ENCODE measurements at regions not wholly inside any gene's neighbourhood (a gene's known extent, or its start where the extent isn't known, plus 50 kb on each side); places are given as distances from the start of the nearest gene placed in this dataset.
"Not testable (repeated sequence)": the region's sequence is repeated elsewhere in the genome, so short reads cannot be mapped to it uniquely, and the experiment has no call there.

GRCh38 chr3:61483997-61484396, 77.4 kb upstream of the PTPRG start:
- DNase-seq (ENCODE audit: low read depth in 2 of 2) = no peak
- H3K9me3 ChIP-seq (ENCODE audit: control insufficient read depth, insufficient read depth, low read depth, low read length) = no peaks in the 10 kb centered on the region
- H3K4me2 ChIP-seq (ENCODE audit: extremely low read depth, insufficient read depth, low read length) = no peak overlapping the region
- no peaks in the 10 kb centered on the region for H3K36me3 ChIP-seq (ENCODE audit: control insufficient read depth, insufficient read depth, low read length)
- no peaks in the 10 kb centered on the region for H3K79me2 ChIP-seq (ENCODE audit: control insufficient read depth, insufficient read depth, low read length)
- no peak overlapping the region for H2AFZ ChIP-seq (ENCODE audit: low read length)
- no peaks in the 10 kb centered on the region for H3K4me1 ChIP-seq (ENCODE audit: control insufficient read depth, extremely low read depth, insufficient read depth, low read length)
- H3K27ac ChIP-seq (ENCODE audit: insufficient read depth, low read length) = no peak overlapping the region
- no peaks in the 10 kb centered on the region for H4K20me1 ChIP-seq (ENCODE audit: control insufficient read depth, extremely low read depth, insufficient read depth, low read length)
- H3K4me3 ChIP-seq (replicated peaks in 1 of 4; ENCODE audit: control extremely low read depth in 1 of 4, insufficient read depth in 1 of 4, low read depth in 3 of 4, low read length in 4 of 4) = no peak overlapping the region
- H3K27me3 ChIP-seq (ENCODE audit: control insufficient read depth, insufficient read depth, low read length) = no peaks in the 10 kb centered on the region
- TF ChIP-seq, protein P1, sequence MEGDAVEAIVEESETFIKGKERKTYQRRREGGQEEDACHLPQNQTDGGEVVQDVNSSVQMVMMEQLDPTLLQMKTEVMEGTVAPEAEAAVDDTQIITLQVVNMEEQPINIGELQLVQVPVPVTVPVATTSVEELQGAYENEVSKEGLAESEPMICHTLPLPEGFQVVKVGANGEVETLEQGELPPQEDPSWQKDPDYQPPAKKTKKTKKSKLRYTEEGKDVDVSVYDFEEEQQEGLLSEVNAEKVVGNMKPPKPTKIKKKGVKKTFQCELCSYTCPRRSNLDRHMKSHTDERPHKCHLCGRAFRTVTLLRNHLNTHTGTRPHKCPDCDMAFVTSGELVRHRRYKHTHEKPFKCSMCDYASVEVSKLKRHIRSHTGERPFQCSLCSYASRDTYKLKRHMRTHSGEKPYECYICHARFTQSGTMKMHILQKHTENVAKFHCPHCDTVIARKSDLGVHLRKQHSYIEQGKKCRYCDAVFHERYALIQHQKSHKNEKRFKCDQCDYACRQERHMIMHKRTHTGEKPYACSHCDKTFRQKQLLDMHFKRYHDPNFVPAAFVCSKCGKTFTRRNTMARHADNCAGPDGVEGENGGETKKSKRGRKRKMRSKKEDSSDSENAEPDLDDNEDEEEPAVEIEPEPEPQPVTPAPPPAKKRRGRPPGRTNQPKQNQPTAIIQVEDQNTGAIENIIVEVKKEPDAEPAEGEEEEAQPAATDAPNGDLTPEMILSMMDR (conservative IDR thresholded peaks at IDR 0.05 in 1 of 2, IDR thresholded peaks at IDR 0.05 in 1 of 2; ENCODE audit: low read depth in 1 of 2, low read length in 2 of 2) = no peak
- TF ChIP-seq EZH2 (IDR thresholded peaks at IDR 0.05; ENCODE audit: low read length, missing control alignments) = no peak
- H3K9ac ChIP-seq (ENCODE audit: insufficient read depth, low read length) = no peak overlapping the region

- TF ChIP-seq EZH2 (IDR thresholded peaks at IDR 0.05; ENCODE audit: low read length, missing control alignments) = no peak
- TF ChIP-seq, protein P1 (conservative IDR thresholded peaks at IDR 0.05 in 1 of 2, IDR thresholded peaks at IDR 0.05 in 1 of 2; ENCODE audit: low read depth in 1 of 2, low read length in 2 of 2) = no peak
- DNase-seq (ENCODE audit: low read depth in 2 of 2) = no peak
- no peaks in the 10 kb centered on the region for H3K36me3 ChIP-seq (ENCODE audit: control insufficient read depth, insufficient read depth, low read length)
Measured at GRCh38 chr3:61493339-61493738, 68.0 kb upstream of the PTPRG start.

GRCh38 chr3:61494309-61494708, 67.1 kb upstream of the PTPRG start:
- not testable (repeated sequence) for H3K79me2 ChIP-seq (ENCODE audit: control insufficient read depth, insufficient read depth, low read length); H3K27me3 ChIP-seq (ENCODE audit: control insufficient read depth, insufficient read depth, low read length); H3K9me3 ChIP-seq (ENCODE audit: control insufficient read depth, insufficient read depth, low read depth, low read length); H3K4me3 ChIP-seq (replicated peaks in 1 of 4; ENCODE audit: control extremely low read depth in 1 of 4, insufficient read depth in 1 of 4, low read depth in 3 of 4, low read length in 4 of 4); H3K9ac ChIP-seq (ENCODE audit: insufficient read depth, low read length); H3K27ac ChIP-seq (ENCODE audit: insufficient read depth, low read length); H3K4me1 ChIP-seq (ENCODE audit: control insufficient read depth, extremely low read depth, insufficient read depth, low read length); DNase-seq (ENCODE audit: low read depth in 2 of 2); H3K4me2 ChIP-seq (ENCODE audit: extremely low read depth, insufficient read depth, low read length); H2AFZ ChIP-seq (ENCODE audit: low read length); H4K20me1 ChIP-seq (ENCODE audit: control insufficient read depth, extremely low read depth, insufficient read depth, low read length); H3K36me3 ChIP-seq (ENCODE audit: control insufficient read depth, insufficient read depth, low read length)

More at GRCh38 chr3:61493339-61493738, 68.0 kb upstream of the PTPRG start:
- Histone ChIP-seq H3K79me2 (ENCODE audit: control insufficient read depth, insufficient read depth, low read length) (no peaks in the 10 kb centered on the region), H3K4me1 (ENCODE audit: control insufficient read depth, extremely low read depth, insufficient read depth, low read length) (no peaks in the 10 kb centered on the region), H3K27me3 (ENCODE audit: control insufficient read depth, insufficient read depth, low read length) (no peaks in the 10 kb centered on the region), H3K4me3 (replicated peaks in 1 of 4; ENCODE audit: control extremely low read depth in 1 of 4, insufficient read depth in 1 of 4, low read depth in 3 of 4, low read length in 4 of 4) (no peak overlapping the region), H2AFZ (ENCODE audit: low read length) (no peak overlapping the region), H3K9ac (ENCODE audit: insufficient read depth, low read length) (no peak overlapping the region), H3K4me2 (ENCODE audit: extremely low read depth, insufficient read depth, low read length) (no peak overlapping the region), H3K27ac (ENCODE audit: insufficient read depth, low read length) (no peak overlapping the region), H4K20me1 (ENCODE audit: control insufficient read depth, extremely low read depth, insufficient read depth, low read length) (no peaks in the 10 kb centered on the region), H3K9me3 (ENCODE audit: control insufficient read depth, insufficient read depth, low read depth, low read length) (no peaks in the 10 kb centered on the region)

Measured in fibroblast of lung (primary cell).